Activated naive CD4-positive, alpha-beta T cell treated with Interleukin-2 at 50 U/mL for 16 hours (primary cell): ENCODE measurements at regions not wholly inside any gene's neighbourhood (a gene's known extent, or its start where the extent isn't known, plus 50 kb on each side); places are given as distances from the start of the nearest gene placed in this dataset.
"Not testable (repeated sequence)": the region's sequence is repeated elsewhere in the genome, so short reads cannot be mapped to it uniquely, and the experiment has no call there.

Experiments used
- DNase-seq: peaks from one replicate; pipeline ENCODE4 v3.0.0-alpha.2; 2020

GRCh38 chr7:131720703-131721102 is 164.3 kb upstream of the PODXL start:
- no peak for DNase-seq

- no peak for DNase-seq
These were observed 160.8 kb upstream of the PODXL start for GRCh38 chr7:131717181-131717580.

- DNase-seq: no peak
These were observed 142.9 kb upstream of the PODXL start for GRCh38 chr7:131699323-131699722.

- peak; percentile 29 for DNase-seq
These were observed 135.9 kb upstream of the PODXL start for GRCh38 chr7:131692131-131692960.

- DNase-seq: no peak
These were observed 135.2 kb upstream of the PODXL start for GRCh38 chr7:131691454-131692130.

- no peak for DNase-seq
These were observed 134.0 kb upstream of the PODXL start for GRCh38 chr7:131690441-131690840.

- DNase-seq: no peak
These were observed 133.3 kb upstream of the PODXL start for GRCh38 chr7:131689662-131690234.

GRCh38 chr7:131688738-131689661 is 132.6 kb upstream of the PODXL start:
- peak; percentile 59 for DNase-seq

GRCh38 chr7:131687296-131687695 is 130.9 kb upstream of the PODXL start:
- no peak for DNase-seq

- no peak for DNase-seq
These were observed 130.4 kb upstream of the PODXL start for GRCh38 chr7:131686833-131687232.

GRCh38 chr7:131683536-131684125 is 127.2 kb upstream of the PODXL start:
- no peak for DNase-seq

- no peak for DNase-seq
These were observed 125.5 kb upstream of the PODXL start for GRCh38 chr7:131681961-131682360.

GRCh38 chr7:131679071-131679470 is 122.6 kb upstream of the PODXL start:
- DNase-seq: not testable (repeated sequence)

GRCh38 chr7:131676850-131677249 is 120.4 kb upstream of the PODXL start:
- DNase-seq: not testable (repeated sequence)

- DNase-seq: no peak
These were observed 117.7 kb upstream of the PODXL start for GRCh38 chr7:131674131-131674530.

- DNase-seq: no peak
These were observed 117.1 kb upstream of the PODXL start for GRCh38 chr7:131673576-131673975.

GRCh38 chr7:131670406-131670805 is 114.0 kb upstream of the PODXL start:
- DNase-seq: no peak

GRCh38 chr7:131667699-131668098 is 111.3 kb upstream of the PODXL start:
- no peak for DNase-seq

GRCh38 chr7:131665021-131665420 is 108.6 kb upstream of the PODXL start:
- DNase-seq: no peak

GRCh38 chr7:131664570-131664969 is 108.1 kb upstream of the PODXL start:
- DNase-seq: no peak

- not testable (repeated sequence) for DNase-seq
These were observed 106.0 kb upstream of the PODXL start for GRCh38 chr7:131662301-131662873.

- no peak for DNase-seq
These were observed 101.5 kb upstream of the PODXL start for GRCh38 chr7:131657881-131658280.
